ENCODE measurements at regions not wholly inside any gene's neighbourhood (a gene's known extent, or its start where the extent isn't known, plus 50 kb on each side); places are given as distances from the start of the nearest gene placed in this dataset.

DNA sequence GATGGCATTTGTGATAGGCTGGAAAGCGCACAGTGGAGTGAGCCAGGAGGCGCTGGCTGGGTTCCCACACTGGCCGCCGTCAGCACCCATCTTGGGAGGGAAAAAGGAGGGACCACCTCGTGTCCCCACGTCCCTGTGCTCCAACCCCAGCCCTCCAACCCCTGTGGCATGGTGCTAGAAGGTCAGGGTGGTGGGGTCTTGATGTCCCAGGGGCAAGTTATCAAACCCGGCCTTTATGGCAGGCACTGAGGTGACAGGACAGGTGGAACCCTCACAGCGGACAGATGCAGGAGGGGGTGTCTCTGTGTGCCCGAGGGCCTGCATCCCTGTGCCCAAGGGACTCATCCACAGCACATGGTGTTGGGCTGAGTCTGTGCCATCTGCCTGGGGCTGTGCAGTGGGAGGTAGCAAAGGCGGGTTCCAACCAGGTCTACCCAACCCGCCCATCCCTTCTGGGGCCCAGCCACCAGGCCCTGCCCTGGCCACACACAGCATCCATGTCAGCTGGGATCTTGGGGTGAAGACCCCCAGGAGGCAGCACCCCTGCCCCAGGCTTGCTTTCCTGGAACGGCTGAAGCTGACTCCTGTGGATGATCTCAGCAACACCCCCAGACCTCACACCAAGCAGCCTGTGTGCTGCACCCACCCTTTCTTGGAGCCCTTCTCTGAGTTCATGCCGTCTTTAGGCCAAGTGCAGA lies 246.1 kb downstream of the NDUFA10 start:
- peak in 1 of 2 experiments; percentile 37 for DNase-seq (ENCODE audit: low read depth in 1 of 2, low spot score in 1 of 2)
- no peak for TF ChIP-seq JUND (IDR thresholded peaks at IDR 0.05; ENCODE audit: low read depth)
- in situ Hi-C loops (cut with HindIII; ENCODE audit: low pct_unique_long_range_greater_than_20kb, low sequenced_read_pairs) = no loop called here

DNA sequence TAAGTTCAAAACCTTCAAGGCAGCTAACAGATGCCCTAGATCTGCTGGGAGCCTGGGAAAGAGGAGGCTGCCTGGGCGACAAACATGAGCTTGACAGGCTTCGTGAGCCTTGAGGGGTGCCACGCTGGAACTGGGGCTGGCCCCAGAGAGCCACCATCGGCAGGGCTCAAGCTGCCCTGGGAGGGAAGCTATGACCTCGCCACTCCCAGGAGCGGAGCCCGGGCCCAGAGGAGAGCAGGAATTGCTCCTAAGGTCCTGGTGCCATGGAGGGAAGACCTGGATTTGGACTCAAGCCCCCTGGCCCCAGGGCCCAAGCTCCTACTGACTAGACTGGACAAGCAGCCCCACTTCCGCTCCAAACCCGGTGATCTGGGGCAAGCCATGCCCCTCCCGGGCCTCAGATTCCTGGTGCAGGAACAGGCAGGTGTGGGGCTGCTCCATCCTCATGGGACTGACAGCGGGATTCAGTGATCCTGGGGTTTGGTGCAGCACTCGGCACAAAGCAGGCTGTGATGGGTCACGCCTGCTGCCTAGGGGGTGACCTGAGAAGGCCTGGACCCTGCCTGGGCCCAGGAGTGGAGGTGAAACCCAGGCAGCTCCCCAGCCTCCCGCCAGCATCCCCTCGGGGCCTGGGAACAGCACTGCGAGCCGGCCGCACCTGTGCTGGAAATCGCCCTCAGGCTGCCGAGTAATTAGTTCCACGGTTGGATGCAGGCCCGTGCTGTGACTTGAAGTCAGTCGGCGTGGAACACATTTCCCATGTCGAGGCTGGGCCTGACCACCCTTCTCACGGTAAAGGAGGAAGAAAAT lies 246.9 kb downstream of the NDUFA10 start:
- no peak for TF ChIP-seq JUND (IDR thresholded peaks at IDR 0.05; ENCODE audit: low read depth)
- in situ Hi-C loops (cut with HindIII; ENCODE audit: low pct_unique_long_range_greater_than_20kb, low sequenced_read_pairs) = no loop called here
- DNase-seq (ENCODE audit: low read depth in 1 of 2, low spot score in 1 of 2) = peak in 1 of 2 experiments; percentile 42

DNA sequence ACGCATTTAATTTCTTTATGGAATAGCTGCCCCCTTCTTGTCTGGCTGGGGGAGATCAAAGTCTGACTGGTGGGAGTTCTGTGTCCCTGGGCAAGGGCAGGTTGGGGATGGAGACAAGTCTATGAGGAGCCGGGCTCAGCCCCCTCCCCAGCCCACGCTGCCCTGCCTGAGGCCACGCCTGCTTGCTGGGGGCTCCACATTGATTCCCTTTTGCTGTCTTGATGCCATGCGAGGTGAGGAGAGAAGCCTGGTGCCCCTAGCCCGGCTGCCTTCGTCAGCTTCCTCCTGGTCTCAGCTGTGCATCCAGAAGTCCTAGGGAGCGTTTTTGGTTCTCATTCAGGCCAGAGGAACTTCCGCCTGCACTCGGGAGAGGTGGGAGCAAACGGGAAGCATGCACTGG lies 247.9 kb downstream of the NDUFA10 start:
- in situ Hi-C loops (cut with HindIII; ENCODE audit: low pct_unique_long_range_greater_than_20kb, low sequenced_read_pairs) = no loop called here
- DNase-seq (ENCODE audit: low read depth in 1 of 2, low spot score in 1 of 2) = no peak

DNA sequence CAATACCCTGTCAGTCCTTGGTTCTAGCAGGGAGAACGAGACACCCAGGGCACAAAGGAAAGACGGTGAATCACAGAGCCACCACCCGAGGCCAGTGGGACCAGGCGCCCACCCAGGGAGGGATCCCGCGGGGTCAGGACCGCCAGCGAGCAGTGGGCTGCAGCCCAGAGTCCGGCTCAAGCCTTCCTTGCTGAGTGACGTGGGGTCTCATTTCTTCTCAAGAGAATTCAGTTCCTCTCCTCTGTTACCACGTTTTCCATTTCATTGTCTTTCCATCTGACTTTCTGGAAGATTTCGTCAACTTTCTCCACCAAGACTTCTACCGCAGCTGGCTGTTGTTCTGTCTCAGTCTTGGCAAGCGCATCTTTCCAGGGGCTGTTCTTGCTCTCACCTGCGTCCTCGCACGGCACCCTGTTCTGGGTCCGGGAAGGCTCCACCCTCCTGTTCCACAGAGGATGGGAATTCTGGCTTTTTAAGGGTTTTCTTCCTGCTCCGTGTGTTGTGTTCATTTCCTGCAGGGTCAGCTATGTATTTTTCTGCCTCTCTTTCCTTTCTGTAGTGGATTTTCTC lies 248.6 kb downstream of the NDUFA10 start:
- in situ Hi-C loops (cut with HindIII; ENCODE audit: low pct_unique_long_range_greater_than_20kb, low sequenced_read_pairs) = no loop called here
- no peak for TF ChIP-seq JUND (IDR thresholded peaks at IDR 0.05; ENCODE audit: low read depth)
- DNase-seq (ENCODE audit: low read depth in 1 of 2, low spot score in 1 of 2) = no peak

More for the DNA sequence above, 247.9 kb downstream of the NDUFA10 start:
- no peak for TF ChIP-seq JUND (IDR thresholded peaks at IDR 0.05; ENCODE audit: low read depth)

DNA sequence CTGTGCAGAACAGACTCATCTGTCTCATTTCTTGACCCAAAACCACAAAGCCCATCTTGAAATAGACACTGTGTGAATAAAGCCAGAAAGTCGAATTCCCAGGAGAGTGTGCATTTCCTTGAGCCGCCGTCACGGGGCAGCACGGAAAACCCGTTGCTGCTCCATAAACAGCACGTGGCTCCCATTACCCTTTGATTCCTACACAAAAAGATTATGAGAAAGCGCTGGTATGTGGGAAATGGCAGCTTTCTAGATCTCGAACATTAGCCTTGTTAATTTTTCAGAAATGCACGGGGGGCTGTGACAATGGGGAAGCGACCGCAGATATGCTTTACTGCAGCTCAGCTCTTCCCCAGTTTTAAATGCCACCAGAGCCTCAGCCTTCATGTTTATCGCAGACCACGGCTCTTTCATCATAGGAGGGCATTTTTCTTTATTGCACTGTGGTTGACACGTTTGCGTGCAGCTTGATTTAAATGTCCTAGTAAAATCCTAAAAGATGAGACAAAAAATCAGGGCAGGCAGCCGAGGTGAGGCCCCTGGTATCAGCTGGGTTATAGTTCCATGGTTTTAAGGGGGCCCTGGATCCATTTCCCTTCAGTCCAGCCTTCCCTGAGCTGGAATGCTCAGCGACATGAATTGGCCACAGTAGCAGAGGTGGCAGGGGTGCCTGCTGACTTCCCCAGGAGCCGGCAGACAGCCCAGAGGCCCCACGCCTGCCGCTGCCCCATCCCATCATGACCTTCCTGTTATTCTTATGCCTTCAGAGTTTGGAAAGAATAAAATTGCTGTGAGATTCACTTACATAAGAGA lies 249.3 kb downstream of the NDUFA10 start:
- no peak for DNase-seq (ENCODE audit: low read depth in 1 of 2, low spot score in 1 of 2)
- in situ Hi-C loops (cut with HindIII; ENCODE audit: low pct_unique_long_range_greater_than_20kb, low sequenced_read_pairs) = no loop called here

DNA sequence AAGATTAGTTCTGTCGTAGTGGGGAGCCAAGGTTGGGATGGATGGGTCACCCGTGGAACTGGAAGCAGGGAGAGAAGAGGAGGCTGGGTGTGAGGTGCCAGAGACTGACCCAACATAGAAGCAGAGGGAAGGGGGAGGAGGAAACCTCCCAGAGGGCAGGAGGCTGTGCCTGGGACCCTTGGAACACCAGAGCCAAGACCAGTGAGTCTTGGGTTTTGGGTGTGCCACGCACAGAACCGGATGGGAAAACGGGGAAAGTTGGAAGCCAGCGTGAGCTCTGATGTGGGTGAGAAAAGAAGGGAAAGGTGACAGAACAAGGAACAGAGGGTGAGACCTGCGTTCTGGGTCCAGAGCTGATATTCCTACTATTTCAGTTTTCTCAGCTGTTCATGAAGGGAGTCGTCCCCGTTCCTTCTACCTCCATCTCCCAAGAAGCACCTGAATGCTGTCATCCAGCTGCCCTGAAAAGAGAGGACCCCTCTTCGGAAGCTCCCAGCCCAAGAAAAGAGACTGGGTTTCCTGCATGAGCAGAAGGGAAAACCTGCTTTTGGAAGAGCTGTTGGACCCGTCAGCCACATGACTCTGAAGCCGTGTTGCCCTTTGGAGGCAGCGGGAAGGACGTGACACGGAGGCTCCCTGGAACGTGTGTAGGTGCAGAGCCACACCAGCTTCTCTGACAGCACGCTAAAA lies 250.1 kb downstream of the NDUFA10 start:
- no peak for TF ChIP-seq JUND (IDR thresholded peaks at IDR 0.05; ENCODE audit: low read depth)
- in situ Hi-C loops (cut with HindIII; ENCODE audit: low pct_unique_long_range_greater_than_20kb, low sequenced_read_pairs) = no loop called here
- no peak for DNase-seq (ENCODE audit: low read depth in 1 of 2, low spot score in 1 of 2)

More for the DNA sequence above, 249.3 kb downstream of the NDUFA10 start:
- TF ChIP-seq JUND (IDR thresholded peaks at IDR 0.05; ENCODE audit: low read depth) = no peak

GRCh38 chr2:239774142-239774462 lies 251.0 kb downstream of the NDUFA10 start:
- no peak for DNase-seq (ENCODE audit: low read depth in 1 of 2, low spot score in 1 of 2)
- in situ Hi-C loops (cut with HindIII; ENCODE audit: low pct_unique_long_range_greater_than_20kb, low sequenced_read_pairs) = no loop called here
- no peak for TF ChIP-seq JUND (IDR thresholded peaks at IDR 0.05; ENCODE audit: low read depth)

- in situ Hi-C loops (cut with HindIII; ENCODE audit: low pct_unique_long_range_greater_than_20kb, low sequenced_read_pairs) = no loop called here
- TF ChIP-seq JUND (IDR thresholded peaks at IDR 0.05; ENCODE audit: low read depth) = no peak
- no peak for DNase-seq (ENCODE audit: low read depth in 1 of 2, low spot score in 1 of 2)
These were observed 251.7 kb downstream of the NDUFA10 start for GRCh38 chr2:239773228-239774141.

GRCh38 chr2:239772721-239773120 lies 252.4 kb downstream of the NDUFA10 start:
- DNase-seq (ENCODE audit: low read depth in 1 of 2, low spot score in 1 of 2) = no peak
- in situ Hi-C loops (cut with HindIII; ENCODE audit: low pct_unique_long_range_greater_than_20kb, low sequenced_read_pairs) = no loop called here

DNA sequence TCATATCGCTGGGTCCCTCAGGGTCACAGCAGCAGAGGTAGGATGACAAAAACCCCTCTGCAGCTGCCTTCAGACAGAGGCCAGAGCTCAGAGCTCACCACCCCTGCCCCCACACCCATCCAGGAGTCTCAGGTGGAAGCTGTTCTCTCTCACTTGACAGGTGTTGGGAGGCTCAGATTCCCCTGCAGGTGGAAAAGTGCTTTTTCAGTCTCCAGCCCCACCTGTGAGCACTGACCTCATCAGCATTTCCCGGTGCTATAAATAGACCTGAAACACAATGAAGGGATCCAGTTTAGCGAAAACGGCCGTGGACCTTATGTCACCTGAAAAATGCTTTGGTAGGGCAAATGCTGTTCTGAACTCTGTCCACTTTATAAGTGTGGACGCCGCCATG lies 254.9 kb downstream of the NDUFA10 start:
- peak in 1 of 2 experiments; percentile 62 for DNase-seq (ENCODE audit: low read depth in 1 of 2, low spot score in 1 of 2)
- no peak for TF ChIP-seq JUND (IDR thresholded peaks at IDR 0.05; ENCODE audit: low read depth)
- in situ Hi-C loops (cut with HindIII; ENCODE audit: low pct_unique_long_range_greater_than_20kb, low sequenced_read_pairs) = no loop called here

More at GRCh38 chr2:239772721-239773120, 252.4 kb downstream of the NDUFA10 start:
- no peak for TF ChIP-seq JUND (IDR thresholded peaks at IDR 0.05; ENCODE audit: low read depth)
